Stimulated activated CD8-positive, alpha-beta memory T cell treated with anti-CD3 and anti-CD28 coated beads, Interleukin-4, amount 100 ng/mL, for 24 hours (primary cell): ENCODE measurements at regions not wholly inside any gene's neighbourhood (a gene's known extent, or its start where the extent isn't known, plus 50 kb on each side); places are given as distances from the start of the nearest gene placed in this dataset.
"Not testable (repeated sequence)": the region's sequence is repeated elsewhere in the genome, so short reads cannot be mapped to it uniquely, and the experiment has no call there.

ENCODE experiments used
- DNase-seq: peaks from one replicate; pipeline ENCODE4 v3.0.0-alpha.2; 2020; ENCODE audit warnings: low read depth

GRCh38 chr2:196492946-196493345 lies 146.6 kb upstream of the CCDC150 start:
- no peak for DNase-seq

- DNase-seq: no peak
Observed at GRCh38 chr2:196498962-196499361, 140.6 kb upstream of the CCDC150 start.

- DNase-seq: no peak
Observed at GRCh38 chr2:196499686-196500085, 139.8 kb upstream of the CCDC150 start.

- DNase-seq: no peak
Observed at GRCh38 chr2:196500686-196501431, 138.7 kb upstream of the CCDC150 start.

GRCh38 chr2:196501836-196502235 lies 137.7 kb upstream of the CCDC150 start:
- DNase-seq: no peak

GRCh38 chr2:196502386-196502785 lies 137.1 kb upstream of the CCDC150 start:
- DNase-seq: no peak

- DNase-seq: no peak
Observed at GRCh38 chr2:196503398-196503797, 136.1 kb upstream of the CCDC150 start.

- DNase-seq: no peak
Observed at GRCh38 chr2:196504788-196505187, 134.7 kb upstream of the CCDC150 start.

- DNase-seq: no peak
Observed at GRCh38 chr2:196510246-196510645, 129.3 kb upstream of the CCDC150 start.

GRCh38 chr2:196511258-196512168 lies 128.0 kb upstream of the CCDC150 start:
- DNase-seq: no peak

- no peak for DNase-seq
Observed at GRCh38 chr2:196513796-196514526, 125.6 kb upstream of the CCDC150 start.

- DNase-seq: no peak
Observed at GRCh38 chr2:196514641-196515040, 124.9 kb upstream of the CCDC150 start.

GRCh38 chr2:196515051-196515450 lies 124.5 kb upstream of the CCDC150 start:
- no peak for DNase-seq

- DNase-seq: no peak
Observed at GRCh38 chr2:196515608-196516007, 123.9 kb upstream of the CCDC150 start.

GRCh38 chr2:196516564-196516963 lies 123.0 kb upstream of the CCDC150 start:
- no peak for DNase-seq

GRCh38 chr2:196520605-196521004 lies 118.9 kb upstream of the CCDC150 start:
- DNase-seq: no peak

- DNase-seq: not testable (repeated sequence)
Observed at GRCh38 chr2:196526981-196527725, 112.4 kb upstream of the CCDC150 start.

GRCh38 chr2:196528486-196529223 lies 110.9 kb upstream of the CCDC150 start:
- DNase-seq: no peak

GRCh38 chr2:196530910-196531309 lies 108.6 kb upstream of the CCDC150 start:
- no peak for DNase-seq

GRCh38 chr2:196533772-196534397 lies 105.6 kb upstream of the CCDC150 start:
- DNase-seq: no peak

GRCh38 chr2:196534495-196534894 lies 105.0 kb upstream of the CCDC150 start:
- DNase-seq: no peak
